B cell (primary cell): ENCODE measurements at regions not wholly inside any gene's neighbourhood (a gene's known extent, or its start where the extent isn't known, plus 50 kb on each side); places are given as distances from the start of the nearest gene placed in this dataset.

ENCODE experiments used
- CTCF ChIP-seq: fragments of 200-600 bp; IDR thresholded peaks from one replicate; pipeline ENCODE4 v1.8.0; 2022; ENCODE audit warnings: antibody characterized with exemption, mild to moderate bottlenecking
- EZH2 ChIP-seq: IDR thresholded peaks from 2 replicates; pipeline ENCODE4 v1.6.1; 2012; ENCODE audit warnings: borderline replicate concordance, low read depth, mild to moderate bottlenecking, moderate library complexity, low read length; ENCODE audit not compliant: insufficient read depth, poor library complexity, severe bottlenecking

- TF ChIP-seq CTCF (no peak), EZH2 (no peak)
Observed at GRCh38 chr14:101152855-101153254, 249.3 kb upstream of the RTL1 start.
